Keratinocyte (primary cell): ENCODE measurements at regions not wholly inside any gene's neighbourhood (a gene's known extent, or its start where the extent isn't known, plus 50 kb on each side); places are given as distances from the start of the nearest gene placed in this dataset.

Experiments
- DNase-seq: peaks from one replicate; pipeline ENCODE4 v3.0.0-alpha.2; 2011; ENCODE audit warnings: low read depth, missing footprints, low spot score
- FAIRE-seq: peaks from 2 replicates; lab custom pipeline; 2011; peaks lifted over from hg19 to GRCh38; lab: Jason Lieb, UNC
- H2AFZ ChIP-seq: 2 replicates; pipeline ENCODE4 v1.6.0; 2012; ENCODE audit warnings: low read length, control low read depth, inconsistent platforms; ENCODE audit not compliant: control insufficient read depth
- H3K27ac ChIP-seq: 2 replicates; pipeline ENCODE4 v1.5.1; 2011; ENCODE audit warnings: low read length; ENCODE audit not compliant: control insufficient read depth, insufficient read depth
- H3K27me3 ChIP-seq: 3 replicates; pipeline ENCODE4 v1.6.0; 2011; ENCODE audit warnings: low read length; ENCODE audit not compliant: control insufficient read depth, insufficient read depth; ENCODE audit errors: extremely low read depth
- H3K36me3 ChIP-seq, 2 experiments: 2 replicates in 1 of 2; 3 replicates in 1 of 2; pipeline ENCODE4 v1.5.1; 2011; ENCODE audit warnings: low read length in 2 of 2, mild to moderate bottlenecking in 1 of 2; ENCODE audit not compliant: control insufficient read depth in 2 of 2, insufficient read depth in 2 of 2; ENCODE audit errors: extremely low read depth in 1 of 2
- H3K4me1 ChIP-seq: 3 replicates; pipeline ENCODE4 v1.5.1; 2011; ENCODE audit warnings: low read length; ENCODE audit not compliant: control insufficient read depth, insufficient read depth; ENCODE audit errors: extremely low read depth
- H3K4me2 ChIP-seq: 3 replicates; pipeline ENCODE4 v1.6.0; 2011; ENCODE audit warnings: low read depth, low read length; ENCODE audit not compliant: control insufficient read depth, insufficient read depth; ENCODE audit errors: extremely low read depth
- H3K4me3 ChIP-seq, 3 experiments: fragments of 200-600 bp in 1 of 3; sonication (generic) in 1 of 3; 2 replicates in 2 of 3; 3 replicates in 1 of 3; pipeline ENCODE4 v1.5.1; 2011 to 2016; ENCODE audit warnings: low read length in 3 of 3, mild to moderate bottlenecking in 3 of 3, control low read depth in 2 of 3, inconsistent platforms in 1 of 3, low read depth in 1 of 3, mixed read lengths in 1 of 3, mixed run types in 1 of 3, moderate library complexity in 1 of 3; ENCODE audit not compliant: control insufficient read depth in 2 of 3, insufficient read depth in 2 of 3; ENCODE audit errors: extremely low read depth in 1 of 3
- H3K79me2 ChIP-seq: 2 replicates; pipeline ENCODE4 v1.6.0; 2012; ENCODE audit warnings: low read length; ENCODE audit not compliant: control insufficient read depth, insufficient read depth
- H3K9ac ChIP-seq: 3 replicates; pipeline ENCODE4 v1.6.0; 2011; ENCODE audit warnings: low read length; ENCODE audit not compliant: control insufficient read depth, insufficient read depth; ENCODE audit errors: extremely low read depth
- H3K9me1 ChIP-seq: 3 replicates; pipeline ENCODE4 v1.6.0; 2011; ENCODE audit warnings: low read length; ENCODE audit not compliant: control insufficient read depth, insufficient read depth; ENCODE audit errors: extremely low read depth
- H3K9me3 ChIP-seq: 2 replicates; pipeline ENCODE4 v1.5.1; 2012; ENCODE audit warnings: low read depth, low read length; ENCODE audit not compliant: control insufficient read depth
- H4K20me1 ChIP-seq: 3 replicates; pipeline ENCODE4 v1.6.0; 2011; ENCODE audit warnings: low read length; ENCODE audit not compliant: control insufficient read depth, insufficient read depth; ENCODE audit errors: extremely low read depth
- EZH2 ChIP-seq: IDR thresholded peaks from one replicate; pipeline ENCODE4 v1.6.1; 2012; ENCODE audit warnings: inconsistent platforms, mild to moderate bottlenecking, low read length, moderate library complexity
- dilution Hi-C: fragments of 300-500 bp; cut with MboI; formaldehyde crosslinking; loops from one replicate; pipeline ENCODE4 v1.7.0; 2020; ENCODE audit warnings: low sequenced_read_pairs; ENCODE audit not compliant: extremely low pct_ligation_motif_present
- TF ChIP-seq, protein P1 (sequence below), 3 experiments: IDR thresholded peaks in 1 of 3; conservative IDR thresholded peaks in 1 of 3; optimal IDR thresholded peaks in 1 of 3; 2 replicates in 2 of 3; 3 replicates in 1 of 3; pipeline versions ENCODE3 to v1.5.1; 2011; ENCODE audit warnings: low read length in 3 of 3, mild to moderate bottlenecking in 3 of 3, moderate library complexity in 2 of 3, control low read depth in 1 of 3, inconsistent platforms in 1 of 3; ENCODE audit not compliant: insufficient read depth in 2 of 3; ENCODE audit errors: extremely low read depth in 1 of 3

DNA sequence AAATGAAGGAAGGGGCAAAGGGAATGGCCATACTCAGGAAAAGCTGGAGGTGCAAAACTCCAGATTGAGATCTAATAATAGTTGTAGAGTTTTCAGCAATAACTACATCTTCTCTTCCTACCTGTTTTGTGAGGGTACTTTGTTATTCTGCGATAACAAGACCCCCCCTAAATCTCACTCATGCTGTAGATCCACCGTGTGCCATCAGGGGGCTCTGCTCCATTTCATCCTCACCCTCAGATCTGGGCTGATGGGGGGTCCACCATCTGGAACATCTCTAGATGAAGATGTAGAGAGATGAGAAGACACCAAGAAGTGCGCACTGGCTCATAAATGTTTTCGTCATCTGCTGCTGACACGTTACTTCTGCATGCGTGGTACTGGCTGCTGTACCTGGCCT lies 135.9 kb upstream of the KIRREL3 start:
- no peak overlapping the region for H3K4me3 ChIP-seq

DNA sequence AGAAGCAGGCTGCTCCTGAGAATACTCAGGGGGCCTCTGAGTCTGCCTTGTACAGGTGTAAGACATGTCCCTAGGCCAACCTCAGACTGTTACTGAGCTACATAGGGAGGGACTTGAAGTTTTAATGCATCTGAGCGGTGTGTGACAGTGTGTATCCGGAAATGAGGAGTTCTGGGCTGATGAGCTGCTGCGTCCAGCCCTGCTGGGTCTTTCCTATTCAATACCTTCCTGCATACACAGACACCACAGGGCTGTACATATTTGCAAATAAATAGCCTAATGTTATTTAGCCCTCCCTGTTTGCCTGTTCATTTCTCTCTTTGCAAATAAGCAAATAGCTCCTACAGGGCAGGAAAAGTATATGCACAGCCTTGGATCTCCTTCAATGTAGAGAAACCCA lies 134.7 kb upstream of the KIRREL3 start:
- H3K9me3 ChIP-seq = no peaks in the 10 kb centered on the region
- no peak overlapping the region for H2AFZ ChIP-seq
- no peaks in the 10 kb centered on the region for H3K79me2 ChIP-seq
- H3K4me3 ChIP-seq = no peak overlapping the region
- no peaks in the 10 kb centered on the region for H3K36me3 ChIP-seq
- no peaks in the 10 kb centered on the region for H3K4me1 ChIP-seq
- no peak overlapping the region for H3K27ac ChIP-seq
- FAIRE-seq = no peak
- no peak for DNase-seq
- TF ChIP-seq, protein P1, sequence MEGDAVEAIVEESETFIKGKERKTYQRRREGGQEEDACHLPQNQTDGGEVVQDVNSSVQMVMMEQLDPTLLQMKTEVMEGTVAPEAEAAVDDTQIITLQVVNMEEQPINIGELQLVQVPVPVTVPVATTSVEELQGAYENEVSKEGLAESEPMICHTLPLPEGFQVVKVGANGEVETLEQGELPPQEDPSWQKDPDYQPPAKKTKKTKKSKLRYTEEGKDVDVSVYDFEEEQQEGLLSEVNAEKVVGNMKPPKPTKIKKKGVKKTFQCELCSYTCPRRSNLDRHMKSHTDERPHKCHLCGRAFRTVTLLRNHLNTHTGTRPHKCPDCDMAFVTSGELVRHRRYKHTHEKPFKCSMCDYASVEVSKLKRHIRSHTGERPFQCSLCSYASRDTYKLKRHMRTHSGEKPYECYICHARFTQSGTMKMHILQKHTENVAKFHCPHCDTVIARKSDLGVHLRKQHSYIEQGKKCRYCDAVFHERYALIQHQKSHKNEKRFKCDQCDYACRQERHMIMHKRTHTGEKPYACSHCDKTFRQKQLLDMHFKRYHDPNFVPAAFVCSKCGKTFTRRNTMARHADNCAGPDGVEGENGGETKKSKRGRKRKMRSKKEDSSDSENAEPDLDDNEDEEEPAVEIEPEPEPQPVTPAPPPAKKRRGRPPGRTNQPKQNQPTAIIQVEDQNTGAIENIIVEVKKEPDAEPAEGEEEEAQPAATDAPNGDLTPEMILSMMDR (optimal IDR thresholded peaks at IDR 0.05 in 1 of 3, IDR thresholded peaks at IDR 0.05 in 1 of 3, conservative IDR thresholded peaks at IDR 0.05 in 1 of 3; ENCODE audit: extremely low read depth in 1 of 3, insufficient read depth in 2 of 3, low read length in 3 of 3) = no peak
- TF ChIP-seq EZH2 = no peak
- H3K9me1 ChIP-seq = no peaks in the 10 kb centered on the region
- no peak overlapping the region for H3K9ac ChIP-seq
- H3K27me3 ChIP-seq = no peaks in the 10 kb centered on the region
- no peaks in the 10 kb centered on the region for H4K20me1 ChIP-seq
- dilution Hi-C loops = no loop called here
- H3K4me2 ChIP-seq = no peak overlapping the region

More for the DNA sequence above, 135.9 kb upstream of the KIRREL3 start:
- FAIRE-seq (no peak), DNase-seq (no peak)
- no peak overlapping the region for H3K4me2 ChIP-seq
- H3K4me1 ChIP-seq = no peaks in the 10 kb centered on the region
- no peaks in the 10 kb centered on the region for H3K9me1 ChIP-seq
- H3K27me3 ChIP-seq = no peaks in the 10 kb centered on the region
- no peak overlapping the region for H2AFZ ChIP-seq
- dilution Hi-C loops = no loop called here
- H4K20me1 ChIP-seq = no peaks in the 10 kb centered on the region
- no peaks in the 10 kb centered on the region for H3K36me3 ChIP-seq
- H3K9me3 ChIP-seq = no peaks in the 10 kb centered on the region
- H3K79me2 ChIP-seq = no peaks in the 10 kb centered on the region
- TF ChIP-seq, protein P1 (optimal IDR thresholded peaks at IDR 0.05 in 1 of 3, IDR thresholded peaks at IDR 0.05 in 1 of 3, conservative IDR thresholded peaks at IDR 0.05 in 1 of 3; ENCODE audit: extremely low read depth in 1 of 3, insufficient read depth in 2 of 3, low read length in 3 of 3) = no peak
- no peak for TF ChIP-seq EZH2
- no peak overlapping the region for H3K9ac ChIP-seq
- H3K27ac ChIP-seq = no peak overlapping the region
